MM.1S (cell line): ENCODE measurements at regions not wholly inside any gene's neighbourhood (a gene's known extent, or its start where the extent isn't known, plus 50 kb on each side); places are given as distances from the start of the nearest gene placed in this dataset.

ENCODE experiments used
- DNase-seq: peaks from one replicate; pipeline ENCODE4 v3.0.0-alpha.2; 2015
- H2AFZ ChIP-seq: fragments of 300-600 bp; sonication (generic); 2 replicates; pipeline ENCODE4 v1.6.0; 2016; ENCODE audit warnings: antibody characterized with exemption, low read length
- H3F3A ChIP-seq: fragments of 300-600 bp; sonication (generic); 2 replicates; pipeline ENCODE4 v1.6.1; 2016; ENCODE audit warnings: mild to moderate bottlenecking, antibody characterized with exemption, low read length, moderate library complexity, mixed read lengths; ENCODE audit not compliant: insufficient read depth
- H3K27ac ChIP-seq: fragments of 300-600 bp; sonication (generic); 2 replicates; pipeline ENCODE4 v1.5.1; 2016; ENCODE audit warnings: mild to moderate bottlenecking, low read length
- H3K27me3 ChIP-seq: fragments of 300-600 bp; sonication (generic); replicated peaks from 2 replicates; pipeline ENCODE4 v1.6.0; 2016; ENCODE audit warnings: low read length; ENCODE audit not compliant: insufficient read depth
- H3K36me3 ChIP-seq: fragments of 300-600 bp; sonication (generic); replicated peaks from 2 replicates; pipeline ENCODE4 v1.6.1; 2016; ENCODE audit warnings: mild to moderate bottlenecking, low read length, mixed read lengths; ENCODE audit not compliant: insufficient read depth
- H3K4me1 ChIP-seq: fragments of 300-600 bp; sonication (generic); 2 replicates; pipeline ENCODE4 v1.6.1; 2016; ENCODE audit warnings: low read length, mixed read lengths
- H3K4me2 ChIP-seq: fragments of 300-600 bp; sonication (generic); 2 replicates; pipeline ENCODE4 v1.6.0; 2016; ENCODE audit warnings: low read depth, low read length
- H3K4me3 ChIP-seq: fragments of 300-600 bp; sonication (generic); 2 replicates; pipeline ENCODE4 v1.5.1; 2016; ENCODE audit warnings: low read length, mixed read lengths
- H3K79me2 ChIP-seq: fragments of 300-600 bp; sonication (generic); 2 replicates; pipeline ENCODE4 v1.6.1; 2016; ENCODE audit warnings: mixed run types, low read length, mixed read lengths
- H3K9ac ChIP-seq: fragments of 300-600 bp; sonication (generic); 2 replicates; pipeline ENCODE4 v1.6.1; 2016; ENCODE audit warnings: low read length, mixed read lengths
- H3K9me2 ChIP-seq: fragments of 300-600 bp; sonication (generic); replicated peaks from 2 replicates; pipeline ENCODE4 v1.6.1; 2016; ENCODE audit warnings: mild to moderate bottlenecking, low read length, mixed read lengths; ENCODE audit not compliant: insufficient read depth
- H3K9me3 ChIP-seq: fragments of 300-600 bp; sonication (generic); replicated peaks from 2 replicates; pipeline ENCODE4 v1.6.1; 2016; ENCODE audit warnings: mild to moderate bottlenecking, low read length, mixed read lengths; ENCODE audit not compliant: insufficient read depth
- H4K20me1 ChIP-seq: fragments of 300-600 bp; sonication (generic); 2 replicates; pipeline ENCODE4 v1.6.1; 2016; ENCODE audit warnings: mild to moderate bottlenecking, low read length, moderate library complexity, mixed read lengths; ENCODE audit not compliant: insufficient read depth
- CTCF ChIP-seq: fragments of 300-600 bp; sonication (generic); IDR thresholded peaks from 2 replicates; pipeline ENCODE4 v1.5.1; 2016; ENCODE audit warnings: antibody characterized with exemption, low read length, mixed read lengths
- EZH2 ChIP-seq: fragments of 300-600 bp; sonication (generic); optimal IDR thresholded peaks from 2 replicates; pipeline ENCODE3; 2017; ENCODE audit warnings: low read depth, mild to moderate bottlenecking, antibody characterized with exemption, low read length, mixed read lengths
- EZH2phosphoT487 ChIP-seq: fragments of 300-600 bp; sonication (generic); IDR thresholded peaks from 2 replicates; pipeline ENCODE4 v1.6.1; 2018; ENCODE audit warnings: antibody characterized with exemption, low read length

- Histone ChIP-seq H3K27me3 (no peaks in the 10 kb centered on the region), H3K9ac (no peak overlapping the region), H3K9me3 (no peaks in the 10 kb centered on the region), H3K79me2 (no peaks in the 10 kb centered on the region), H4K20me1 (no peaks in the 10 kb centered on the region), H3K27ac (no peak overlapping the region), H3K4me1 (no peaks in the 10 kb centered on the region), H3K36me3 (no peaks in the 10 kb centered on the region), H3K4me2 (no peak overlapping the region), H3K9me2 (no peaks in the 10 kb centered on the region), H3K4me3 (no peak overlapping the region), H2AFZ (no peak overlapping the region), H3F3A (no peaks in the 10 kb centered on the region)
- TF ChIP-seq EZH2, result no peak
- TF ChIP-seq EZH2phosphoT487, result no peak
- TF ChIP-seq CTCF, result no peak
- DNase-seq, result no peak
Observed at GRCh38 chr16:5386989-5387388, 289.4 kb upstream of the EEF2KMT start.

DNA sequence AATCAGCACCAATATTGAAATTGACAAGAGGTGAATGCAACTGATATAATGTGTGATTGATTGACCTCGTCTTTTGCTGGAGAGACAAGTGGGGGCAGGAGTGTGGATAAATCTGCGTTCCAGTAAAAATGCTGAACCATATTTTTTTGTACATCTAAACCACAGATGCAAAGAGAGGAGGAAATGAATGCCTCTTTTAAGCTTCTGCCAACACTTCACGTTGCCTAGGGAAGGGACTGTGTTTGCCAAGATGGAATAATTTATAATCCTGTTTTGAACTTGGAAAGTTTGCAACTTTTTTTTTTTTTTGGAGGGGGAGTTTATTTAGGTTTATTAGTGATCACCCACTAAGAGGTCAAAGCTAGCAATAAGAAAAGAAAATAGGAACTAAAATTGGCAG lies 288.2 kb upstream of the EEF2KMT start:
- no peaks in the 10 kb centered on the region for H3K36me3 ChIP-seq
- H3K9me3 ChIP-seq, result no peaks in the 10 kb centered on the region
- H3K27ac ChIP-seq, result no peak overlapping the region
- no peak overlapping the region for H2AFZ ChIP-seq
- no peaks in the 10 kb centered on the region for H4K20me1 ChIP-seq
- no peaks in the 10 kb centered on the region for H3K27me3 ChIP-seq
- H3F3A ChIP-seq, result no peaks in the 10 kb centered on the region
- H3K4me3 ChIP-seq, result no peak overlapping the region
- DNase-seq, result no peak
- no peak overlapping the region for H3K4me2 ChIP-seq
- H3K4me1 ChIP-seq, result no peaks in the 10 kb centered on the region
- no peaks in the 10 kb centered on the region for H3K9me2 ChIP-seq
- no peaks in the 10 kb centered on the region for H3K79me2 ChIP-seq
- no peak overlapping the region for H3K9ac ChIP-seq
- TF ChIP-seq EZH2 (no peak), EZH2phosphoT487 (no peak), CTCF (no peak)

- Histone ChIP-seq H3K27ac (no peak overlapping the region), H3K79me2 (no peaks in the 10 kb centered on the region), H3K4me3 (no peak overlapping the region), H3K9me2 (no peaks in the 10 kb centered on the region), H2AFZ (no peak overlapping the region), H3K27me3 (no peaks in the 10 kb centered on the region), H3K4me1 (no peaks in the 10 kb centered on the region), H3K4me2 (no peak overlapping the region), H3K36me3 (no peaks in the 10 kb centered on the region), H4K20me1 (no peaks in the 10 kb centered on the region), H3F3A (no peaks in the 10 kb centered on the region), H3K9me3 (no peaks in the 10 kb centered on the region), H3K9ac (no peak overlapping the region)
- no peak for TF ChIP-seq CTCF
- no peak for TF ChIP-seq EZH2phosphoT487
- no peak for TF ChIP-seq EZH2
- no peak for DNase-seq
Observed at GRCh38 chr16:5385115-5385514, 287.5 kb upstream of the EEF2KMT start.
